Endodermal cell (in vitro differentiated cells): ENCODE measurements at regions not wholly inside any gene's neighbourhood (a gene's known extent, or its start where the extent isn't known, plus 50 kb on each side); places are given as distances from the start of the nearest gene placed in this dataset.
A peak's percentile ranks its signal among the peaks of the same experiment; 100 is the strongest.

Source experiments
- DNase-seq: peaks from one replicate; pipeline ENCODE4 v3.0.0-alpha.2; 2017
- H3K27ac ChIP-seq: 2 replicates; pipeline ENCODE4 v1.5.1; 2013; ENCODE audit warnings: mild to moderate bottlenecking, low read depth, low read length, moderate library complexity
- H3K27me3 ChIP-seq: 2 replicates; pipeline ENCODE4 v1.6.1; 2013; ENCODE audit warnings: mild to moderate bottlenecking, low read length, moderate library complexity; ENCODE audit not compliant: insufficient read depth, control insufficient read depth, poor library complexity, severe bottlenecking
- H3K36me3 ChIP-seq: 2 replicates; pipeline ENCODE4 v1.7.0; 2013; ENCODE audit warnings: mild to moderate bottlenecking, low read length, moderate library complexity; ENCODE audit not compliant: control insufficient read depth, insufficient read depth
- H3K4me1 ChIP-seq: one replicate; pipeline ENCODE4 v1.7.0; 2013; ENCODE audit warnings: low read length; ENCODE audit not compliant: control insufficient read depth, insufficient read depth
- H3K4me3 ChIP-seq: 2 replicates; pipeline ENCODE4 v1.5.1; 2013; ENCODE audit warnings: mild to moderate bottlenecking, low read length, moderate library complexity
- H3K9ac ChIP-seq: 2 replicates; pipeline ENCODE4 v1.6.1; 2013; ENCODE audit warnings: mild to moderate bottlenecking, low read length, moderate library complexity; ENCODE audit not compliant: poor library complexity, severe bottlenecking; ENCODE audit errors: extremely low read depth
- H3K9me3 ChIP-seq: 2 replicates; pipeline ENCODE4 v1.6.1; 2013; ENCODE audit warnings: mild to moderate bottlenecking, low read length, moderate library complexity; ENCODE audit not compliant: control insufficient read depth
- H3K27ac Mint-ChIP-seq: 2 replicates; pipeline ENCODE4 v1.8.0; 2020; ENCODE audit warnings: mixed read lengths
- H3K27me3 Mint-ChIP-seq: 2 replicates; pipeline ENCODE4 v1.8.0; 2021; ENCODE audit warnings: mild to moderate bottlenecking, mixed read lengths; ENCODE audit not compliant: insufficient read depth
- H3K36me3 Mint-ChIP-seq: 2 replicates; pipeline ENCODE4 v1.8.0; 2020; ENCODE audit warnings: low read depth, mixed read lengths
- H3K4me1 Mint-ChIP-seq: 2 replicates; pipeline ENCODE4 v1.8.0; 2020; ENCODE audit warnings: mixed read lengths
- H3K4me3 Mint-ChIP-seq: 2 replicates; pipeline ENCODE4 v1.8.0; 2020; ENCODE audit warnings: mild to moderate bottlenecking, moderate library complexity, mixed read lengths
- H3K9me3 Mint-ChIP-seq: 2 replicates; pipeline ENCODE4 v1.8.0; 2020; ENCODE audit warnings: mild to moderate bottlenecking, mixed read lengths
- WGBS, 2 experiments: methylation state at CpG; one replicate each; pipeline versions ENCODE4 v1.1.5 to v1.1.7; 2013; ENCODE audit warnings: missing lambda C conversion rate in 2 of 2, mixed read lengths in 1 of 2; ENCODE audit not compliant: insufficient coverage in 1 of 2, insufficient read length in 1 of 2; 5-methylcytosine and 5-hydroxymethylcytosine counted together
- TF ChIP-seq, protein P1 (sequence below): fragments of 200-600 bp; sonication (generic); conservative IDR thresholded peaks from 2 replicates; pipeline ENCODE4 v1.5.0; 2021; ENCODE audit warnings: antibody characterized with exemption, mild to moderate bottlenecking

DNA sequence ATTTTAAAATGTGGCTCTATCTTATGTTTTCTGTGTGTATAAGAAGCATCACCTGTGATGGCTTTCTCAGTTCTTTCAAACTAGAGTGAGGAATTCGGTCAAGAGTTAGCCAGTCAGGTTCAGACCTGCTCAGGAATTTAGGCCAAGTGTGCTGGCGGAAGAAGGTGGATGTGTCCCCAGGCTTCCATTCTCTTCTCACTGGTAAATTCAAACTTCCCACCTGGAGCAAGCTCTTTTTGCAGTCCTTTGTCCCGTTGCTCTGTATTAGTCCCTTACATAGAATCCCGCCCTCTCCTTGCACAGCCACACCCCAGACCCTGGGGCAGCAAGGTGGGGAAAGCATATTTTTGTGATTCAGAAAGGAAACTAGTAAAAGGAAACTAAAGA, 124.7 kb upstream of the PWP1 start:
- no peak overlapping the region for H3K27ac ChIP-seq
- no peaks in the 10 kb centered on the region for H3K4me1 ChIP-seq
- Mint-ChIP-seq H3K4me3 (no peak overlapping the region), H3K9me3 (no peaks in the 10 kb centered on the region), H3K4me1 (no peaks in the 10 kb centered on the region), H3K27ac (no peak overlapping the region), H3K27me3 (no peaks in the 10 kb centered on the region), H3K36me3 (no peaks in the 10 kb centered on the region)
- H3K27me3 ChIP-seq: no peaks in the 10 kb centered on the region
- TF ChIP-seq, protein P1, sequence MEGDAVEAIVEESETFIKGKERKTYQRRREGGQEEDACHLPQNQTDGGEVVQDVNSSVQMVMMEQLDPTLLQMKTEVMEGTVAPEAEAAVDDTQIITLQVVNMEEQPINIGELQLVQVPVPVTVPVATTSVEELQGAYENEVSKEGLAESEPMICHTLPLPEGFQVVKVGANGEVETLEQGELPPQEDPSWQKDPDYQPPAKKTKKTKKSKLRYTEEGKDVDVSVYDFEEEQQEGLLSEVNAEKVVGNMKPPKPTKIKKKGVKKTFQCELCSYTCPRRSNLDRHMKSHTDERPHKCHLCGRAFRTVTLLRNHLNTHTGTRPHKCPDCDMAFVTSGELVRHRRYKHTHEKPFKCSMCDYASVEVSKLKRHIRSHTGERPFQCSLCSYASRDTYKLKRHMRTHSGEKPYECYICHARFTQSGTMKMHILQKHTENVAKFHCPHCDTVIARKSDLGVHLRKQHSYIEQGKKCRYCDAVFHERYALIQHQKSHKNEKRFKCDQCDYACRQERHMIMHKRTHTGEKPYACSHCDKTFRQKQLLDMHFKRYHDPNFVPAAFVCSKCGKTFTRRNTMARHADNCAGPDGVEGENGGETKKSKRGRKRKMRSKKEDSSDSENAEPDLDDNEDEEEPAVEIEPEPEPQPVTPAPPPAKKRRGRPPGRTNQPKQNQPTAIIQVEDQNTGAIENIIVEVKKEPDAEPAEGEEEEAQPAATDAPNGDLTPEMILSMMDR: no peak
- H3K4me3 ChIP-seq: no peak overlapping the region
- DNase-seq: no peak
- WGBS, 2 experiments: 96 to 100% methylated on average over 2 to 4 of the region's 4 CpGs
- H3K9ac ChIP-seq: no peak overlapping the region
- H3K9me3 ChIP-seq: no peaks in the 10 kb centered on the region
- no peaks in the 10 kb centered on the region for H3K36me3 ChIP-seq

DNA sequence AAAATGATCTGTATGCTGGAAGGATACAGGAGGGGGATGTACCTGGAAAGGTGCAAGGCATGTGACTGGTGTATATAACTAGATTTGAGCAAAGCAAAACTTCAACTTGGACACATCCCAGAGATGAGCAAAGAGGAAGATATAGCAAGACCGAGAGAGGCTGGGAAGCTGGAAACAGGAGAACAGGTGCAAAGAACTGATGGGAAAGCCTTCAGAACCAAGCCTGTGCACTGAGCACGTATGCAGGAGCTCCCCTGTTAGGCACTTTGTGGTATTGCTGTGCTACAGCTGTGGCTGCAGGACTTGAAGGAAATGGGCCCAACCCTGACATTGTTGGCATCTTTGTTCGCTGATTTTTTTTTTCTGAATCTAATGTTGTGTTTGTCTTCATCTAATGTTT, 120.7 kb upstream of the PWP1 start:
- no peaks in the 10 kb centered on the region for H3K27me3 Mint-ChIP-seq
- no peaks in the 10 kb centered on the region for H3K4me1 Mint-ChIP-seq
- H3K4me1 ChIP-seq: no peaks in the 10 kb centered on the region
- H3K27ac Mint-ChIP-seq: no peak overlapping the region
- TF ChIP-seq, protein P1: peak; percentile 78
- no peak overlapping the region for H3K4me3 ChIP-seq
- no peaks in the 10 kb centered on the region for H3K36me3 ChIP-seq
- H3K36me3 Mint-ChIP-seq: no peaks in the 10 kb centered on the region
- H3K9me3 Mint-ChIP-seq: peaks cover 2% of the 10 kb centered on the region
- H3K4me3 Mint-ChIP-seq: no peak overlapping the region
- H3K9ac ChIP-seq: no peak overlapping the region
- no peaks in the 10 kb centered on the region for H3K27me3 ChIP-seq
- DNase-seq: peak; percentile 83
- 58 to 60% methylated on average over 1 to 3 of the region's 3 CpGs for WGBS, 2 experiments
- no peak overlapping the region for H3K27ac ChIP-seq
- no peaks in the 10 kb centered on the region for H3K9me3 ChIP-seq

DNA sequence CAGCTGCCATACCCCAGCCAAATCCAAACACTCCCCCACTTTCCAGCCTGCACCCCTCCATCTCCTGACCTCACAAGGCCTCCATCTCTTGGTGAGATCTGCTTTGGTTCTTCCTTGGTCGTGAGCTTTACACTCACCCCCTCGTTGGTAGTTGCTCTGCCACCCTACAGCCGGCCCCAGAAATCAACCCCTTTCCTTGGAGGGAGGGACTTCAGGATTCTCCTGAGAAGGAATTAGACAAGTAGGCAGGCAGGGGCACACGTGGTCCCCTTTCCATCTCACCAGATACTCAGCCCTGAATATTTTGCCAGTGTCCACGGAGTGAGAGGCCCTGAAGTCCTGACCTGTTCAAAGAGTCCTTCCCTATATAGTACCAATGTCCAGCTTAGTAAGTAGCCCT, 120.0 kb upstream of the PWP1 start:
- Histone ChIP-seq H3K9ac (no peak overlapping the region), H3K36me3 (no peaks in the 10 kb centered on the region), H3K27ac (no peak overlapping the region), H3K9me3 (no peaks in the 10 kb centered on the region), H3K4me1 (no peaks in the 10 kb centered on the region), H3K4me3 (no peak overlapping the region), H3K27me3 (no peaks in the 10 kb centered on the region)
- no peak overlapping the region for H3K27ac Mint-ChIP-seq
- DNase-seq: no peak
- no peaks in the 10 kb centered on the region for H3K27me3 Mint-ChIP-seq
- H3K4me3 Mint-ChIP-seq: no peak overlapping the region
- no peaks in the 10 kb centered on the region for H3K4me1 Mint-ChIP-seq
- TF ChIP-seq, protein P1: no peak
- H3K36me3 Mint-ChIP-seq: no peaks in the 10 kb centered on the region
- 87 to 88% methylated on average over 4 to 5 of the region's 5 CpGs for WGBS, 2 experiments
- peaks cover 2% of the 10 kb centered on the region for H3K9me3 Mint-ChIP-seq
